ENCODE measurements at regions not wholly inside any gene's neighbourhood (a gene's known extent, or its start where the extent isn't known, plus 50 kb on each side); places are given as distances from the start of the nearest gene placed in this dataset.

DNA sequence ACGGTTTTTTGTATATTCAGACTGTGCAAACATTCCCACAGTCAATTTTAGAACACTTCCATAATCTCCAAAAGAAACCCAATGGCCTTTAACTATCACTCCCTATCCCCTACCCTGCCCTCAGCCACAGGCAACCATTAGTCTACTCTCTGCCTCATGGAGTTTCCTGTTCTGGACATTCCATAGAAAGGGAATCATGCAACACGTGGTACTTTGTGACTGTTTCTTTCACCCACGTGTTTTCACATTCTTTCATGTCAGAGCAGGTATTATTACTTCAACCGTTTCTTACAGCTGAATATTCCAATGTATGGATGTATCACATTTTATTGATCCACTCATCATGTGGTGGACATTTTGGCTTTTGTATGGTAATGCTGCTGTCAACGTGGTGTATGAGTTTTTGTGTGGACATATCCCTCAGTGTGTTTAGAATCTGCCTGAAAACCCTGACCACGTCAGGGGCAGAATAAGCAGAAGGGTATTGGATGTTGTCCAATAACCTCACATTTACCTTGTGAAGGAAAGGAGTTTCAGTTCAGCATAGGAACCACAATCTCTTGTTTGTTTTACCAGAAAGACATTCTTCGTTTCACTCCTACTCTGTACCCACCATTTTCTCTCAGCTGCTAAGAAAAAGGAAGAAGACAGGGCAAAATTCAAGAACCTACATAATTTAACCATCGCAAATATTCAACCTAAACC, 107.5 kb upstream of the DYRK2 start:
- TF ChIP-seq, protein P1, sequence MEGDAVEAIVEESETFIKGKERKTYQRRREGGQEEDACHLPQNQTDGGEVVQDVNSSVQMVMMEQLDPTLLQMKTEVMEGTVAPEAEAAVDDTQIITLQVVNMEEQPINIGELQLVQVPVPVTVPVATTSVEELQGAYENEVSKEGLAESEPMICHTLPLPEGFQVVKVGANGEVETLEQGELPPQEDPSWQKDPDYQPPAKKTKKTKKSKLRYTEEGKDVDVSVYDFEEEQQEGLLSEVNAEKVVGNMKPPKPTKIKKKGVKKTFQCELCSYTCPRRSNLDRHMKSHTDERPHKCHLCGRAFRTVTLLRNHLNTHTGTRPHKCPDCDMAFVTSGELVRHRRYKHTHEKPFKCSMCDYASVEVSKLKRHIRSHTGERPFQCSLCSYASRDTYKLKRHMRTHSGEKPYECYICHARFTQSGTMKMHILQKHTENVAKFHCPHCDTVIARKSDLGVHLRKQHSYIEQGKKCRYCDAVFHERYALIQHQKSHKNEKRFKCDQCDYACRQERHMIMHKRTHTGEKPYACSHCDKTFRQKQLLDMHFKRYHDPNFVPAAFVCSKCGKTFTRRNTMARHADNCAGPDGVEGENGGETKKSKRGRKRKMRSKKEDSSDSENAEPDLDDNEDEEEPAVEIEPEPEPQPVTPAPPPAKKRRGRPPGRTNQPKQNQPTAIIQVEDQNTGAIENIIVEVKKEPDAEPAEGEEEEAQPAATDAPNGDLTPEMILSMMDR (IDR thresholded peaks at IDR 0.05; ENCODE audit: low read depth, low read length, missing input control): no peak
- no peak for TF ChIP-seq FOXA1 (IDR thresholded peaks at IDR 0.05)
- TF ChIP-seq TAF1 (conservative IDR thresholded peaks at IDR 0.05): no peak
- no peak for TF ChIP-seq YY1 (IDR thresholded peaks at IDR 0.05)
- TF ChIP-seq REST (IDR thresholded peaks at IDR 0.05): no peak
- TF ChIP-seq EGR1 (IDR thresholded peaks at IDR 0.05; ENCODE audit: low read depth in 2 of 2): no peak
